Panc1 (cell line): ENCODE measurements at regions not wholly inside any gene's neighbourhood (a gene's known extent, or its start where the extent isn't known, plus 50 kb on each side); places are given as distances from the start of the nearest gene placed in this dataset.

Source experiments
- ATAC-seq: fragments of 200-7000 bp; cut with Tn5 transposase; 2 replicates; pipeline ENCODE4 v1.9.1; 2020; ENCODE audit warnings: mild to moderate bottlenecking, moderate library complexity
- BruUV-seq: library from RNA; stranded (reverse); fragments of 400-500 nt; replicated peaks from 2 replicates; lab custom pipeline; 2021; lab: Mats Ljungman, UMichigan
- CTCF ChIA-PET: fragments of 300-600 bp; sonication (Branson Sonifier 250); formaldehyde crosslinking; loops from one replicate; lab custom pipeline; 2022; ENCODE audit warnings: antibody characterized with exemption; lab: Charles Lee
- POLR2A ChIA-PET: fragments of 300-600 bp; sonication (Branson Sonifier 250); formaldehyde crosslinking; loops from one replicate; lab custom pipeline; 2022; ENCODE audit warnings: antibody characterized with exemption; lab: Charles Lee
- DNase-seq: peaks from one replicate; pipeline ENCODE4 v3.0.0-alpha.2; 2010; ENCODE audit warnings: low read depth, low spot score
- H3K27ac ChIP-seq: 2 replicates; pipeline ENCODE4 v1.5.1; 2011; ENCODE audit warnings: mild to moderate bottlenecking, low read length, inconsistent platforms
- H3K27me3 ChIP-seq: fragments of 200-500 bp; sonication (Bioruptor generic); 2 replicates; pipeline ENCODE4 v1.6.0; 2014; ENCODE audit warnings: low read length, inconsistent platforms; ENCODE audit not compliant: control insufficient read depth, insufficient read depth
- H3K36me3 ChIP-seq: fragments of 200-500 bp; sonication (Bioruptor generic); 2 replicates; pipeline ENCODE4 v1.5.1; 2014; ENCODE audit warnings: inconsistent platforms, mild to moderate bottlenecking, low read length, moderate library complexity; ENCODE audit not compliant: control insufficient read depth, insufficient read depth
- H3K4me1 ChIP-seq: 2 replicates; pipeline ENCODE4 v1.5.1; 2011; ENCODE audit warnings: inconsistent platforms, mild to moderate bottlenecking, low read length, moderate library complexity; ENCODE audit not compliant: control insufficient read depth, insufficient read depth
- H3K4me3 ChIP-seq, 2 experiments: 2 replicates each; pipeline ENCODE4 v1.5.1; 2011 to 2012; ENCODE audit warnings: low read depth in 2 of 2, low read length in 2 of 2, mild to moderate bottlenecking in 2 of 2, inconsistent platforms in 1 of 2, moderate library complexity in 1 of 2
- H3K9me3 ChIP-seq: fragments of 200-500 bp; sonication (Bioruptor generic); 2 replicates; pipeline ENCODE4 v1.5.1; 2014; ENCODE audit warnings: low read depth, mild to moderate bottlenecking, inconsistent platforms, low read length, moderate library complexity; ENCODE audit not compliant: control insufficient read depth, insufficient read depth
- POLR2AphosphoS5 ChIP-seq: IDR thresholded peaks from 2 replicates; pipeline ENCODE4 v1.6.1; 2012; ENCODE audit warnings: mild to moderate bottlenecking, low read depth, low read length, moderate library complexity
- SIN3A ChIP-seq: IDR thresholded peaks from 2 replicates; pipeline ENCODE4 v1.6.1; 2012; ENCODE audit warnings: low read depth, mild to moderate bottlenecking, low read length, moderate library complexity, borderline replicate concordance; ENCODE audit not compliant: insufficient read depth
- TCF7L2 ChIP-seq: IDR thresholded peaks from 2 replicates; pipeline ENCODE4 v1.6.1; 2011; ENCODE audit warnings: mild to moderate bottlenecking, low read depth, low read length, inconsistent platforms
- in situ Hi-C: cut with HindIII; loops from 2 replicates; pipeline ENCODE4 v1.10.0; 2016; ENCODE audit warnings: low sequenced_read_pairs, low pct_unique_long_range_greater_than_20kb
- intact Hi-C: fragments of 100-400 bp; cut with micrococcal nuclease; formaldehyde crosslinking; loops from one replicate; pipeline ENCODE4 v1.10.0; 2022; ENCODE audit not compliant: unreplicated experiment
- TF ChIP-seq, protein P1 (sequence below), 2 experiments: IDR thresholded peaks; 2 replicates each; pipeline ENCODE4 v1.6.1; 2011 to 2012; ENCODE audit warnings: low read depth in 2 of 2, control low read depth in 1 of 2, low read length in 1 of 2, mild to moderate bottlenecking in 1 of 2, moderate library complexity in 1 of 2; ENCODE audit not compliant: insufficient read depth in 1 of 2
- TF ChIP-seq, protein P2 (sequence below): fragments of 450-650 bp; IDR thresholded peaks from 2 replicates; pipeline ENCODE4 v1.5.1; 2017; ENCODE audit warnings: mild to moderate bottlenecking

DNA sequence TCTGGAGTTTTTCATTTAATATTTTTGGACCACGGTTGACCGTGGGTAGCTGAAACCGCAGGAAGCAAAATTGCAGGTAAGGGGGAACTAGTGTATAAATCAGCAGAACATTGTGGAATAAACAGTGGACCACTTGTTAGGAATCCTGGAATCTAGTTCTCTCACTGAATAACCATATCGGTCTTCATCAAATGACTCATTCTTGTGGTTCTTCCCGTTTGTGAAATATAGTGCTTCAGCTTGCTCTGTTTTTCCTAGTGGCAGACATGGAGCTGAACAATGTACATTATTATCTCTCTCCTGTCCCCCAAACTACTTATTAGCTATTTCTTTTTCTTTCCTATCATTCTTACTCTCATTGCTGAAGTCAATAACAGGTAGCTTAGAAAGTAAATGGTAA, 61.9 kb downstream of the HSPA13 start:
- intact Hi-C loops (no loop called here), in situ Hi-C loops (no loop called here)
- ATAC-seq (no peak), DNase-seq (no peak)
- no peak overlapping the region for H3K27ac ChIP-seq
- POLR2A ChIA-PET: no interaction called here
- no peaks in the 10 kb centered on the region for H3K27me3 ChIP-seq
- H3K36me3 ChIP-seq: no peaks in the 10 kb centered on the region
- CTCF ChIA-PET: no interaction called here
- TF ChIP-seq SIN3A (no peak), POLR2AphosphoS5 (no peak), TCF7L2 (no peak)
- TF ChIP-seq, protein P1, sequence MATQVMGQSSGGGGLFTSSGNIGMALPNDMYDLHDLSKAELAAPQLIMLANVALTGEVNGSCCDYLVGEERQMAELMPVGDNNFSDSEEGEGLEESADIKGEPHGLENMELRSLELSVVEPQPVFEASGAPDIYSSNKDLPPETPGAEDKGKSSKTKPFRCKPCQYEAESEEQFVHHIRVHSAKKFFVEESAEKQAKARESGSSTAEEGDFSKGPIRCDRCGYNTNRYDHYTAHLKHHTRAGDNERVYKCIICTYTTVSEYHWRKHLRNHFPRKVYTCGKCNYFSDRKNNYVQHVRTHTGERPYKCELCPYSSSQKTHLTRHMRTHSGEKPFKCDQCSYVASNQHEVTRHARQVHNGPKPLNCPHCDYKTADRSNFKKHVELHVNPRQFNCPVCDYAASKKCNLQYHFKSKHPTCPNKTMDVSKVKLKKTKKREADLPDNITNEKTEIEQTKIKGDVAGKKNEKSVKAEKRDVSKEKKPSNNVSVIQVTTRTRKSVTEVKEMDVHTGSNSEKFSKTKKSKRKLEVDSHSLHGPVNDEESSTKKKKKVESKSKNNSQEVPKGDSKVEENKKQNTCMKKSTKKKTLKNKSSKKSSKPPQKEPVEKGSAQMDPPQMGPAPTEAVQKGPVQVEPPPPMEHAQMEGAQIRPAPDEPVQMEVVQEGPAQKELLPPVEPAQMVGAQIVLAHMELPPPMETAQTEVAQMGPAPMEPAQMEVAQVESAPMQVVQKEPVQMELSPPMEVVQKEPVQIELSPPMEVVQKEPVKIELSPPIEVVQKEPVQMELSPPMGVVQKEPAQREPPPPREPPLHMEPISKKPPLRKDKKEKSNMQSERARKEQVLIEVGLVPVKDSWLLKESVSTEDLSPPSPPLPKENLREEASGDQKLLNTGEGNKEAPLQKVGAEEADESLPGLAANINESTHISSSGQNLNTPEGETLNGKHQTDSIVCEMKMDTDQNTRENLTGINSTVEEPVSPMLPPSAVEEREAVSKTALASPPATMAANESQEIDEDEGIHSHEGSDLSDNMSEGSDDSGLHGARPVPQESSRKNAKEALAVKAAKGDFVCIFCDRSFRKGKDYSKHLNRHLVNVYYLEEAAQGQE (IDR thresholded peaks at IDR 0.05; ENCODE audit: insufficient read depth in 1 of 2, low read depth in 2 of 2, low read length in 1 of 2): no peak
- TF ChIP-seq, protein P2, sequence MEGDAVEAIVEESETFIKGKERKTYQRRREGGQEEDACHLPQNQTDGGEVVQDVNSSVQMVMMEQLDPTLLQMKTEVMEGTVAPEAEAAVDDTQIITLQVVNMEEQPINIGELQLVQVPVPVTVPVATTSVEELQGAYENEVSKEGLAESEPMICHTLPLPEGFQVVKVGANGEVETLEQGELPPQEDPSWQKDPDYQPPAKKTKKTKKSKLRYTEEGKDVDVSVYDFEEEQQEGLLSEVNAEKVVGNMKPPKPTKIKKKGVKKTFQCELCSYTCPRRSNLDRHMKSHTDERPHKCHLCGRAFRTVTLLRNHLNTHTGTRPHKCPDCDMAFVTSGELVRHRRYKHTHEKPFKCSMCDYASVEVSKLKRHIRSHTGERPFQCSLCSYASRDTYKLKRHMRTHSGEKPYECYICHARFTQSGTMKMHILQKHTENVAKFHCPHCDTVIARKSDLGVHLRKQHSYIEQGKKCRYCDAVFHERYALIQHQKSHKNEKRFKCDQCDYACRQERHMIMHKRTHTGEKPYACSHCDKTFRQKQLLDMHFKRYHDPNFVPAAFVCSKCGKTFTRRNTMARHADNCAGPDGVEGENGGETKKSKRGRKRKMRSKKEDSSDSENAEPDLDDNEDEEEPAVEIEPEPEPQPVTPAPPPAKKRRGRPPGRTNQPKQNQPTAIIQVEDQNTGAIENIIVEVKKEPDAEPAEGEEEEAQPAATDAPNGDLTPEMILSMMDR: no peak
- no peak overlapping the region for H3K4me3 ChIP-seq
- no TSS peak for BruUV-seq
- no peaks in the 10 kb centered on the region for H3K4me1 ChIP-seq
- no peaks in the 10 kb centered on the region for H3K9me3 ChIP-seq

DNA sequence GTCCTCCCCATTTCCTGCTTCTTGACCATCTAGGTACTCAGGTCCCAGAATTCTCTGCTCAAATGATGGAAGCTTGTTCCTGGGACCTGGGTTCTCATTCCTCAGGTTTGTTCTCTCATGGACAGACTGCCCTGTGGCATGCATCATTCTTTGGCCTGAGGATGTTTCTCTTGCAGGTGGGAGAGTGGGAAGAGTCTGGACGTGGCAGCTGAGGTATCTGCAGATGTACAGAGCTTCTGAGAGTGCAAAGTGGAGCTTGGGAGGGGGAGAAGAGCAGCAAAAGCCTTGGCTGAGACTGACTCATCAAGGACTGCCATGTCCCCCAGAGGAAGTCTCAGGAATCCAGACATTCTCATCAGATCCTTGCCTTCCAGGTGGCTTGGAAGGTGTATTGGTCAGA, 63.1 kb downstream of the HSPA13 start:
- TF ChIP-seq, protein P1 (IDR thresholded peaks at IDR 0.05; ENCODE audit: insufficient read depth in 1 of 2, low read depth in 2 of 2, low read length in 1 of 2): no peak
- TF ChIP-seq TCF7L2 (no peak), SIN3A (no peak), POLR2AphosphoS5 (no peak)
- TF ChIP-seq, protein P2: no peak
- Histone ChIP-seq H3K27ac (no peak overlapping the region), H3K9me3 (no peaks in the 10 kb centered on the region), H3K4me3 (no peak overlapping the region), H3K27me3 (no peaks in the 10 kb centered on the region), H3K4me1 (no peaks in the 10 kb centered on the region), H3K36me3 (no peaks in the 10 kb centered on the region)
- no TSS peak for BruUV-seq
- CTCF ChIA-PET: no interaction called here
- intact Hi-C loops: no loop called here
- in situ Hi-C loops: no loop called here
- POLR2A ChIA-PET: interaction anchor here (0.6 kb wide), 1 partner anchor 1455 kb away, joined by 6 read pairs; no protein-coding TSS in a partner anchor
- DNase-seq (no peak), ATAC-seq (no peak)
